Right renal cortex interstitium (tissue), 3 donors: ENCODE measurements at regions not wholly inside any gene's neighbourhood (a gene's known extent, or its start where the extent isn't known, plus 50 kb on each side); places are given as distances from the start of the nearest gene placed in this dataset.

Experiments
- DNase-seq, 3 donors: peaks; one replicate each; pipeline ENCODE4 v3.0.0-alpha.2; 2013; ENCODE audit warnings: low read depth in 3 of 3, low spot score in 2 of 3

- no peak for DNase-seq
These were observed 122.1 kb downstream of the RPS24 start for GRCh38 chr10:78155722-78156121.

- DNase-seq, result no peak
These were observed 126.9 kb downstream of the RPS24 start for GRCh38 chr10:78160591-78160990.

GRCh38 chr10:78162853-78163252 lies 129.2 kb downstream of the RPS24 start:
- DNase-seq, result no peak

GRCh38 chr10:78164702-78165101 lies 131.0 kb downstream of the RPS24 start:
- DNase-seq, result no peak

GRCh38 chr10:78165172-78165571 lies 131.5 kb downstream of the RPS24 start:
- no peak for DNase-seq

GRCh38 chr10:78165617-78166016 lies 132.0 kb downstream of the RPS24 start:
- no peak for DNase-seq

GRCh38 chr10:78166261-78166660 lies 132.6 kb downstream of the RPS24 start:
- no peak for DNase-seq

GRCh38 chr10:78169214-78169613 lies 135.6 kb downstream of the RPS24 start:
- DNase-seq, result no peak

- DNase-seq, result no peak
These were observed 136.4 kb downstream of the RPS24 start for GRCh38 chr10:78170026-78170475.

- no peak for DNase-seq
These were observed 138.2 kb downstream of the RPS24 start for GRCh38 chr10:78171633-78172400.

- no peak for DNase-seq
These were observed 139.8 kb downstream of the RPS24 start for GRCh38 chr10:78173360-78174015.

- DNase-seq, result no peak
These were observed 141.9 kb downstream of the RPS24 start for GRCh38 chr10:78175444-78176015.

- no peak for DNase-seq
These were observed 143.0 kb downstream of the RPS24 start for GRCh38 chr10:78176320-78177317.

- DNase-seq, result no peak
These were observed 144.0 kb downstream of the RPS24 start for GRCh38 chr10:78177491-78178185.

GRCh38 chr10:78178397-78178796 lies 144.7 kb downstream of the RPS24 start:
- DNase-seq, result no peak

- no peak for DNase-seq
These were observed 145.3 kb downstream of the RPS24 start for GRCh38 chr10:78178940-78179339.

- DNase-seq, result no peak
These were observed 146.4 kb downstream of the RPS24 start for GRCh38 chr10:78179886-78180705.

- no peak for DNase-seq
These were observed 147.9 kb downstream of the RPS24 start for GRCh38 chr10:78181381-78182055.

- DNase-seq, result no peak
These were observed 149.2 kb downstream of the RPS24 start for GRCh38 chr10:78182841-78183240.
